Colonic mucosa (tissue), 4 donors: ENCODE measurements at regions not wholly inside any gene's neighbourhood (a gene's known extent, or its start where the extent isn't known, plus 50 kb on each side); places are given as distances from the start of the nearest gene placed in this dataset.
"Not testable (repeated sequence)": the region's sequence is repeated elsewhere in the genome, so short reads cannot be mapped to it uniquely, and the experiment has no call there.

ENCODE experiments used
- DNase-seq: peaks from one replicate; pipeline ENCODE4 v3.0.0-alpha.2; 2020
- H3K27ac ChIP-seq: fragments of 200-600 bp; one replicate; pipeline ENCODE4 v1.8.0; 2021
- H3K27me3 ChIP-seq: fragments of 200-600 bp; one replicate; pipeline ENCODE4 v1.8.0; 2021
- H3K36me3 ChIP-seq: fragments of 200-600 bp; one replicate; pipeline ENCODE4 v1.8.0; 2021
- H3K4me1 ChIP-seq: fragments of 200-600 bp; one replicate; pipeline ENCODE4 v1.8.0; 2021; ENCODE audit warnings: mild to moderate bottlenecking
- H3K4me3 ChIP-seq: fragments of 200-600 bp; one replicate; pipeline ENCODE4 v1.8.0; 2021
- H3K9ac ChIP-seq, 2 donors: one replicate each; pipeline ENCODE4 v1.7.0; 2013; ENCODE audit warnings: control low read depth in 2 of 2, low read depth in 2 of 2, low read length in 2 of 2
- H3K9me3 ChIP-seq: fragments of 200-600 bp; one replicate; pipeline ENCODE4 v1.8.0; 2021
- CTCF ChIP-seq: fragments of 200-600 bp; IDR thresholded peaks from one replicate; pipeline ENCODE4 v1.8.0; 2022; ENCODE audit warnings: antibody characterized with exemption, mild to moderate bottlenecking
- intact Hi-C: fragments of 100-400 bp; cut with DNase I; formaldehyde crosslinking; loops from one replicate; pipeline ENCODE4 v1.14.1; 2022
- donor health status: healthy.
- donor health status: DM: no; HTN: no; CAD: no.
- donor health status: DM: no; HTN: no; CAD: no.

DNA sequence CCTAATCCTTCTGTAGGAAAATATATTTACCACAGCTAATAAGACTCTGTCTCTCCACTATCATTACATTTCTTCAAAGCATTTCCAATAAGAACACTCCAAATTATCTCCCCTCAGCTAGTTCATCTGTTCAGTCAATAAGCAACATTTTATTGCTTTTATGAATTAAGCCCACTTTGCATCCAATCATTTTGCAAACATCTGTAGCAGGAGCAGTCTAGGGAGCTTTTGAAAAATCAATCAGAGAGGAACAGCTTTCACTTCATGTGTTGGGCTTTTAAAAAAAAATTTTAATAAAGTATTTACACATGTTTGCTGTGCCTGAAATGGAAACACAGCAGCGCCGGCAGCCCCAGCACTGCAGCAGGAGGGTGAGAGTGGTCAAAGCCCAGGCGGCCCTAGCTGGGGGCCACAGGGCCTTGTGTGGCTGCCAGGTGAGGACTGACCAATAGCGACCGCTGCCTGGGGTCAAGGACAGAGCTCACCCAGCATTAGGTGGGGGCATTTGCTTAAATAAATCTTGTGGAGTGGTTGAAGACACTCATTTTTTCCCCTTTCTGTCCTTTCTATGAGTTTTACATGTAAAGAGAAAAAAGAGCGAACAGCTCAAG, 250.7 kb downstream of the RNF144A start:
- no peaks in the 10 kb centered on the region for H3K4me1 ChIP-seq
- H3K9ac ChIP-seq: no peak overlapping the region
- H3K27me3 ChIP-seq: no peaks in the 10 kb centered on the region
- no peak for DNase-seq
- no peak overlapping the region for H3K4me3 ChIP-seq
- no peaks in the 10 kb centered on the region for H3K9me3 ChIP-seq
- H3K27ac ChIP-seq: no peak overlapping the region
- no peaks in the 10 kb centered on the region for H3K36me3 ChIP-seq
- no peak for TF ChIP-seq CTCF
- intact Hi-C loops: no loop called here

DNA sequence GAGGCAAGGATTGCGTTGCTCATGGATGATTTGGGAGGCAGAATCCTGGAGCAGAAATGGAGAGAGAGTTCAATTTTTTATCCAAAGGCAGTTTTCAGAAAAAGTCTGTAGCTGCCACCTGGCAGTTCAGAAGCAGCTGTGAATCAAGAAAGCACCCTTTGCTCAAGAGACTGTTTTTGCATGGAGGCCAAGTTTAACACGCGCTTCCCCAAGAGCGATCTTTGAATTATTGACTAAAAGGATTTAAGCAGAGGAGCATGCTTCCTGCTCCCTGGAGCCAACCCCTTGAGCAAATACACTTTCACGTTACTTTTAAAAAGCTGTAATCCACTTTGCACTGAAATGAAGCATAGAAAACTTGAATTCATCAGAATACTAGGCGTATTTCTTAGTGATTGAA, 252.4 kb downstream of the RNF144A start:
- no peak for DNase-seq
- Histone ChIP-seq H3K4me1 (no peaks in the 10 kb centered on the region), H3K4me3 (no peak overlapping the region), H3K27me3 (no peaks in the 10 kb centered on the region), H3K9me3 (no peaks in the 10 kb centered on the region), H3K9ac (no peak overlapping the region), H3K36me3 (no peaks in the 10 kb centered on the region), H3K27ac (no peak overlapping the region)
- intact Hi-C loops: no loop called here
- no peak for TF ChIP-seq CTCF

GRCh38 chr2:7178996-7179395, 261.8 kb downstream of the RNF144A start:
- H3K4me3 ChIP-seq, H3K4me1 ChIP-seq, H3K9ac ChIP-seq, H3K27ac ChIP-seq, H3K27me3 ChIP-seq, intact Hi-C loops, DNase-seq, H3K36me3 ChIP-seq, H3K9me3 ChIP-seq: not testable (repeated sequence)

GRCh38 chr2:7180638-7181370, 263.6 kb downstream of the RNF144A start:
- Histone ChIP-seq H3K9me3 (no peaks in the 10 kb centered on the region), H3K4me1 (no peaks in the 10 kb centered on the region), H3K4me3 (no peak overlapping the region), H3K36me3 (no peaks in the 10 kb centered on the region), H3K9ac (no peak overlapping the region), H3K27me3 (no peaks in the 10 kb centered on the region), H3K27ac (no peak overlapping the region)
- no peak for TF ChIP-seq CTCF
- no peak for DNase-seq
- intact Hi-C loops: no loop called here

- H3K4me1 ChIP-seq: no peaks in the 10 kb centered on the region
- H3K9me3 ChIP-seq: no peaks in the 10 kb centered on the region
- no peak overlapping the region for H3K9ac ChIP-seq
- no peak overlapping the region for H3K27ac ChIP-seq
- H3K36me3 ChIP-seq: no peaks in the 10 kb centered on the region
- intact Hi-C loops: no loop called here
- no peak for DNase-seq
- H3K4me3 ChIP-seq: no peak overlapping the region
- no peak for TF ChIP-seq CTCF
- H3K27me3 ChIP-seq: no peaks in the 10 kb centered on the region
These were observed 265.3 kb downstream of the RNF144A start for GRCh38 chr2:7182525-7182924.

DNA sequence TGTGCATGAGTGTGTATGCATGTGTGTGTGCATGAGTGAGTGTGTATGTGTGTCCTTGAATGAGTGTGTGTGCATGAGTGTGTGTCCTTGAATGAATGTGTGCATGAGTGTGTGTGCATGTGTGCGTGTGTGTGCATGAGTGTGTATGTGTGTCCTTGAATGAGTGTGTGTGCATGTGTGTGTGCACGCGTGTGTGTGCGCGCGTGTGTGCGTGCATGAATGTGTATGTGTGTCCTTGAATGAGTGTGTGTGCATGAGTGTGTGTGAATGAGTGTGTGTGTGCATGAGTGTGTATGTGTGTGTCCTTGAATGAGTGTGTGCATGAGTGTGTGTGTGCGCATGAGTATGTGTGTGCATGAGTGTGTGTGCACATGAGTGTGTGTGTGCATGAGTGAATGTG, 271.9 kb downstream of the RNF144A start:
- H3K36me3 ChIP-seq: no peaks in the 10 kb centered on the region
- intact Hi-C loops: no loop called here
- H3K27me3 ChIP-seq: no peaks in the 10 kb centered on the region
- no peak for TF ChIP-seq CTCF
- H3K9ac ChIP-seq: no peak overlapping the region
- no peaks in the 10 kb centered on the region for H3K9me3 ChIP-seq
- no peak overlapping the region for H3K4me3 ChIP-seq
- H3K27ac ChIP-seq: no peak overlapping the region
- DNase-seq: no peak
- H3K4me1 ChIP-seq: no peaks in the 10 kb centered on the region
